ENCODE measurements at regions not wholly inside any gene's neighbourhood (a gene's known extent, or its start where the extent isn't known, plus 50 kb on each side); places are given as distances from the start of the nearest gene placed in this dataset.

DNA sequence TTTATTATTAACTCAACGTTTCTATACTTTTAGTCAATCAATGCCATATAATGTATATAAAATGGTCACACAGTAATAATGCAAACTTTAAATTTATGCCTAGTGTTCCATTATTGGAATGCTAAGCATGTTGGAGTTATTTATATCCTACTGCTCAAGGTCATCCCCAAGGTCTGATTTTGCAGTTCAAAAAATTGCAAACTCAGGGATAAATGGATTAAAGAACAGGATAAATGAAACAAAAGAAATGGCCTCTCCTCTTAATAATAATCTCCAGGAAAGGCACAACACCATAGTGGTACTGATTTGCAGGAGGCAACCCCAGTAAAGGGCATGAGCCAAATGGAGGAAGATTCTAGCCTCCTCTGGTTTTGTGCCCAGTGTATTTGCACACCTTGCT lies 436.4 kb downstream of the EPHA4 start:
- DNase-seq (ENCODE audit: low spot score) = no peak

DNA sequence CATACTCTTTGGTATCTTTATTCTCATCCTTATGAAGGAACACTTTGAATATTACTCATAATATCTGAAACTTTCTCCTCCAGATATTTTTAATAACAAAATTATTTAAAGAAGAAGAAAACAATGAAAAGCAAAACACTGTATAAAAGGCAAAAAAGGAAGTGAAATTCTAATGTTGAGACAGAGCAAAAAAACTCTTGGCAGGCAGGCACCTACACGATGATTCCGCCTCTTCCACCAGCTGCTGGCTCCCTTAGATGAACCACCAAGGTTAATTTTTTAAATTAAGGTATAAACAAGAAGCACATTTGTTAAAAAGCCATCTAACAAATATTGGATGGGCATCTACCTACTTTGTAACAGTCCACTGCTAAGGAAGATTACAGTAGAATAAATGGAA lies 434.7 kb downstream of the EPHA4 start:
- DNase-seq (ENCODE audit: low spot score) = no peak

DNA sequence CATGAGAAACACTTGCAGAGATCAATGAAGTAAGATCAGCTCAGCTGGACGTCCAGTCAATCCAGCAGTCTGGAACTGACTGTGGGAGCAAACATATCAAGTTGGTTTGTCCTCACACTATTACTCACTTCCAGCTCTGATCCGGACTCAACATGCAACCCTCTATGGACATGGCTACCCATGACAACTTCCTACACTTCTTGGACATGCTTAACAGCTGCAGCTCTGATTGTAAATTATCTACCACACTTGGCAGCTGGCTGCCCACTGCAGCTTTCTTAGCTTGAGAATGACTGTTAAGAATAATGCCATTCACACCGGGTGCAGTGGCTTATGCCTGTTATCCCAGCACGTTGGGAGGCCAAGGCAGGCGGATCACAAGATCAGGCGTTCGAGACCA lies 429.8 kb downstream of the EPHA4 start:
- DNase-seq (ENCODE audit: low spot score) = no peak

DNA sequence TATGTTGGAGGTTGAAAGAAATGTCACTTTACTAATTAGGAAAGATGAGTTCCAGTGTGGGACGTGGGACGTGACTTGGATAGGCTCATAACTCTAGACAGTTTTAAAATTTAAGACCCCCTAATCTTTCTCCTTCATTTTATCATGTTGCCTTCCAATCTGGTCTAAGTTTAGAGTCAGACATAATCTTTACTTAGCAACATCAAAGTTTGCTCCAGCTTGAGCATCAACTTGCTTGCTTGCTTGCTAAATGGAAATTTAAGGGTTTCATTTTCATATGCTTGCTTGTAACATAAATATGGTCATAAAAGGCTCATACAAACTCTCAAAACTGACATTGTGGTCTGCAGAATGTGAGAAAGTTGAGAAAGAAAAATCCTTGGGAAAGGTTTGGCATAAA lies 428.9 kb downstream of the EPHA4 start:
- peak; percentile 87 for DNase-seq (ENCODE audit: low spot score)

DNA sequence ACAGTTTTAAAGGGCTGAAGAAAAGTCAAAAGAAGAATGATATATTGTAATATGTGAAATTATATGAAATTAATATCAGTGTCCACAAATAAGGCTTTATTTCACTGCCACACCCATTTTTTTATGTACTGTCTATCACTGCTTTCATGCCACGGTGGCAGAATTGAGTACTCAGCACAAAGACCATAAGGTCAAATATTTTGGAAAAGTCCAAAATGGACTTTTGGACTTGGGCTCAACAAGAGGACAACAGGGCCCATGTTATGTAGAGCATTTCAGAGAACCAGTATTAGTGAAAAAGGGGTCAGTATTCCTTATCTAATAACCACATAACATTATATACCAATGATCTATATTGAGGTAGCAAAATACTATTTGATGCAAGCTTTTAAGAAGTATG lies 427.2 kb downstream of the EPHA4 start:
- DNase-seq (ENCODE audit: low spot score) = no peak

DNA sequence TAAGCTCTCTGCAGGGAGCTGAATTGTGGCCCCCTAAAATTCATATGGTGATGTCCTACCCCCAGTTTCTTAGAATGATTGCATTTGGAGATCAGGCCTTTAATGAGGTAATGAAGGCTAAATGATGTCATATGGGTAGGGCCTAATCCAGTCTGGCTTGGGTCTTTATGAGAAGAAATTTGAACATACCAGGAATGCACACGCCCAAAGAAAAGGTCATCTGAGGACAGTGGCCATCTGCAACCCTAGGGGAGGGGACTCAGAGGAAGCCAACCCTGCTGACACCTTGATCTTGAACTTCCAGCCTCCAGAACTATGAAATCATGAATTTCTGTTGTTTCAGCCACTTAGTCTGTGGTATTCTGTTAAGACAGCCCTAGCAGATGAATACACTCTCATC lies 426.7 kb downstream of the EPHA4 start:
- DNase-seq (ENCODE audit: low spot score) = no peak

DNA sequence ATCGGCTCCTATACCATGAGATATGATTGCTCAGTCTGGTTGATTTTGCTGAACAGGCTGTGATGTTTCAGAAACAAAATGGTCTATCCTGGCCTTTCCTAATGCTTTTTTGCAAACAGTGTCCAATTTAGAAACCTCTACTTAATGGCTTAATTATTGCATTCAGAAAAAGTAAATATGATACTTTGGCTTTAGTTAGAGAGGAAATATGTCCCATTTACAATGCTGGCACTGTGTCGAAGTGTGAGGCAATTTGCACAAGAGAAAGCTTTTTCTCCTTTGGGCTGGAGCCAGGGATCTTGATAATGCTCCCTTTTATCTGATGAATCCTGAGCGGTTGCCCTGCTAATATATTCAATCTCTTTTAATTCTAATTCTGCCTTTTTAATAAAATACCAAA lies 418.9 kb downstream of the EPHA4 start:
- no peak for DNase-seq (ENCODE audit: low spot score)

DNA sequence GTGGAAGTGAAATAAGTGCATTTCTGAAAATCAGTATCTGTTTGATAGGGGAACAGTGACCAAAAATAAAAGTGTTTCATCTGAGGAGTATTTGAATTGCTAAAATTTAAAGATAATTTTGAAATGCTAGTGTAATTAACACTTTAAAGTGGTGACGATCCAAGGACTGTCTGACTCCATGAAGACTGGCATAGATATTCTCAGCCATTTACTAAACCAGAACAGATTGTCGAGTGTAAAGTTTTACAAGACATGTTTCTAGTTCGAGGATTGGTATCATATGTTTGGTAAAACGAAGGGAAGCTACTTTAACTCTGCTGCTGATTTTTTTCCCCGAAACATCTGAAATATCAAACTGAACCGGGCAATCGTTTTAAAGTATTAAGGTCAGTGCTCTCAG lies 417.9 kb downstream of the EPHA4 start:
- peak; percentile 59 for DNase-seq (ENCODE audit: low spot score)

DNA sequence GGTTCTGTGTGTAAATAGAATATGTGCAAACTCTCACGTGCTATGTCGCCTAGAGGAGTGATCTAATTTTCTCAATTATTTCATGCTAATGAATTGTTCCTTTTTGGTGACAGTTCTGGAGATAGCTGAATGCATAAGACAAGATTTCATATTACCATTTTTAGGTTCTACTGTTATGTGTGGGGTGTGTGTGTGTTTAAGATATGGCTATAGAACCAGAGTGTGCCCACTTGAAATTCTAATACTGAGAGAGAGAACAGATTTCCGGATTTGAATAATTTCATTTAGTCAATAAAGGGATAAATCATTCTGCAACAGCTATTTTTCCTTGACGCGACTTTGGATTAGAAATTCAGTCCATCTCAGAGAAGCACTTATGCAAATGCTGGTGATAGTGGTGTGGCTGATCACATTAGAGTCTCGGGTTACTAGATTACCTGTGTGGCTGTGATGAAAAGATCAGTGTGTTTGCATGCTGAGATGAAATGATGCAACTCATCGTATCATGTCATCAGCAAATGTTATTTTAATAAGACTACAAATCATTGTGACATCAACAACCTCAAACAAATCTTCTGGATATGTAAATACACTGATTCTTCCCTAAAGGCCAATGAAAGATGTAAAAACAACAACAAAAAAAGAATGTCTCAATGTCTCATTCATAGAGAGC lies 415.9 kb downstream of the EPHA4 start:
- no peak for DNase-seq (ENCODE audit: low spot score)

DNA sequence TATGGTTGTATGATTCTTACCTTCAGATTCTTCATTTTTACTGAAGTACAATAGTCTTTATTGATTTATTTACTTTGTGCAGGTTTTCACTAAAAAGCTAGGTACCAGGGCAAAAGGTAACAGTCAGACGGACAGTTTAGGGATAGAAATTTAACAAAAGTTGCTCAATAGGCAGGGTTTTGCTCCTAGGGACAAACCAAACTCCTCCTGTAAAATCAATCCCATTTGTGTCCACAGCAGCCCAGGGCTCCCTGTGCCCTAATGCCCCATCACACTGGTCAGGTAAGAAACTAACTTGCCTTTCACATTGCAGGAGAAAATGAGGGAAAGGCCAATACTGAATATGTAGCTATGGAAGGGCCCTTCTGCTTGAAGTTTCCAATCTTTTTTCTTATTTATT lies 410.9 kb downstream of the EPHA4 start:
- no peak for DNase-seq (ENCODE audit: low spot score)

DNA sequence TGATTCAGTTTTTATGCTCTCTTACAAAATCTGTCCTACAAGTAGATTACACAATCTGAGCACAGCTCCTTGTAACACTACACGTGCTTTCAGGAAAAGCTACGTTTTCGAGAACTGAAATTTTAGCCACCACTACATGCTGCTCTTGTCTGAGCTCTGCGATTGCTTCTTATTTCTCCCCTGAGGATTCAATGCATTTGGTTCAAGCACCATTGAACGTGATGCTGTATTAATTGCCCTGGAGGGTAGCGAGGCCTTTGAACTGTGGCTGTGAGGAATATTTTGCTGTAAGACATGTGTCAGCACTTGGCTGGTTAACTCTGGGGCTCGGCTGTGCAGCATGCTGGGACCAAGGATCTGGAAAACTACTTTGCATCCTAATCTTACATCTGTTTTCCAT lies 405.8 kb downstream of the EPHA4 start:
- peak; percentile 58 for DNase-seq (ENCODE audit: low spot score)

DNA sequence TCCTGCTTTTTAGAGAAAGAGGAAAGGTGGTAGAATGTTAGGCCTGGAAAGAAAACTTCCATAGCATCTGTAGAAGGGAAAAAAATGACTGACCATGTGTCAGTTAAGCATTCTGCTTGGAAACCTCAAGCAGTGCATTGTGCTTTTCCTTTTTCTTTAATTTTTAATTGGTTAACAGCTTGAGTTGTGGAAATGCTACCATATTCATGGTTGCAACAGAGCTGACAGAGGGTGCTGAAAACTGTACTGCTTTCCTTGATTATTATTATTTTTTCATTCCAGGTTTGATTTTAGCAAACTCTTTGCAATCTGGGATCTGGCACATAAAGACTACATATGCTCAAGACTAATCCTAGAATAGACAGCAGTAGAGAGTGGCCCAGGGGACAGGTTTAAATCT lies 404.5 kb downstream of the EPHA4 start:
- DNase-seq (ENCODE audit: low spot score) = no peak

DNA sequence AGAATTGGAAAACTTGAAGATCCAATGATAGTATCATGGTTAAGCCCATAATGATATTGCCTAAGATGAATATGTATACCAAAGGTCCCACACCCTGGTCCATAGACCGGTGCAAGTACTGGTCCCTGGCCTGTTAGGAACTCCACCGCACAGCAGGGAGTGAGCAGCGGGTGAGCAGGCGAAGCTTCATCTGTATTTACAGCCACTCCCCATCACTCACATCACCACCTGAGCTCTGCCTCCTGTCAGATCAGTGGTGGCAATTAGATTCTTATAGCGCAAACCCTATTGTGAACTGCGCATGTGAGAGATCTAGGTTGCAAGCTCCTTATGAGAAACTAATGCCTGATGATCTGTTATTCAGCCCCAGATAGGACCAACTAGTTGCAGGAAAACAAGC lies 402.4 kb downstream of the EPHA4 start:
- DNase-seq (ENCODE audit: low spot score) = no peak

DNA sequence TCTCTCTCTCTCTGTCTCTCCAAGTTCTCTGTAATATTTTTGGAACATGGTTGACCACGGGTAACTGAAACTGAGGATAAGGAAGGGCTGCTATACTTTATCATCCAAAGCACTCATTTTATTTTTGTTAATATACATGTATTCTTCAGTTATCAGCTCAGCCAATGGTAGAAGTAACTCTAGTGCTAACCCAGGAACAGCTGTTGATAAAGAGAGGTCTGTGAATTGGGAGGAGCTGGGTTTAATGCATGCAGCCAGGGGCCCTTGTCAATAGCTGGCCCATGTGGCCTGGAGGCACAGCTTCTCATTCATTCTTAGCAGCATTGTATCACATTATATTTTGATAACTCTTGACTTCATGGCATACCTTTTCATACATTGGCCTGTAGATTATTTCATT lies 401.6 kb downstream of the EPHA4 start:
- no peak for DNase-seq (ENCODE audit: low spot score)

DNA sequence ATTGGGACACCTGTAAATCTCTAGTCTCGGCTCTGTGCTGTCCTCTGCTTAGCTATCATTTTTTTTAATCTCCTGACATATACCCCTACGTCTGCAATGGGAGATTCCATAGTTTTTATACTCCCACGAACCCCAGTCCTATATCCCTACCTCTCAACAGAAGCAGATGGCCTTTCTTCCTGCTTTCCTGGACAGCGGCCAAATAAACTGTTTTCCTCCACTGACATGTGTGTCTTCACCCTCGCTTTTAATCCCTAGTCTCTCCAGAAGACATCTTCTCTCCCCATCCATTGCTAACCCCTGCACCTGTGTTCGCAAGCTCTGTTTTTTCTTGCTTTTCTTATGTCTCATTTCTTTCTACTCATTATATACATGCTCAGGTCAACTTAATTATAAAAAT lies 395.4 kb downstream of the EPHA4 start:
- DNase-seq (ENCODE audit: low spot score) = no peak

DNA sequence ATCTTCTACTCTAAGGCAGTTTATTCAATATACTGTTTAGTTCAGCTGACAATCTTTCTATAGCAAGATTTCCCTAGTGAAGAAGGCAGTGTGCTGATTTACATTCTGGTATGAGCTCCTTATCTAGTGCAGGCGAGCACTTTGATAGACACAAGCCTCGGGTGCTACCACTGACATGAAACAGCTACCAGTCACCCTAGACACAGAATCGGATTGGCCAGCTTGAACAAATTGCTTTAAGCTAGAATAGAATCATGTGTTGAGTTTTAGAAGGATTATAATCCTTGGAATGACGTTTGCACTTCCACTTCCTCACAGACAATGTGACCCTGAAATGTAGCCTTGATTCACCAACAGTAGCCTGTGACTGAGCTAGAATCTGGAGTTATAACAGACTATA lies 394.0 kb downstream of the EPHA4 start:
- DNase-seq (ENCODE audit: low spot score) = no peak

DNA sequence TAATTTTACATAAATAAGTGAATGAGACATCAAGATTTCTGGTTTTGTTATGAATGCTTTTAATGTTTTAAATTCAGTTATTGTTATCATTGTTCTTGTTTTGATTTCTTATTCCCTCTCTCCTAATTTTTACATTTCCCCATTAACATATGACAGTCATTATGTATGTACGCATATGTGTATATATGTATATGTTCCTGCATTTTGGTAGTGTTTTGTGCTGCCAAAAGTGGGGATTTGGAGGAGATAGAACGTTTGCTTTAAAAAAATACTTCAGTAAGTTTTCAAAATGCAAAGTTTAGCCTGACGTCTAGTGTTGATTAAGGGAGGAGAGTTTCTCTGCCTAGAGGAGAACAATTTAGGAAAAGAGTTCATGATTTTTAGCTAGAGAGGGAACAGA lies 385.2 kb downstream of the EPHA4 start:
- DNase-seq (ENCODE audit: low spot score) = no peak

DNA sequence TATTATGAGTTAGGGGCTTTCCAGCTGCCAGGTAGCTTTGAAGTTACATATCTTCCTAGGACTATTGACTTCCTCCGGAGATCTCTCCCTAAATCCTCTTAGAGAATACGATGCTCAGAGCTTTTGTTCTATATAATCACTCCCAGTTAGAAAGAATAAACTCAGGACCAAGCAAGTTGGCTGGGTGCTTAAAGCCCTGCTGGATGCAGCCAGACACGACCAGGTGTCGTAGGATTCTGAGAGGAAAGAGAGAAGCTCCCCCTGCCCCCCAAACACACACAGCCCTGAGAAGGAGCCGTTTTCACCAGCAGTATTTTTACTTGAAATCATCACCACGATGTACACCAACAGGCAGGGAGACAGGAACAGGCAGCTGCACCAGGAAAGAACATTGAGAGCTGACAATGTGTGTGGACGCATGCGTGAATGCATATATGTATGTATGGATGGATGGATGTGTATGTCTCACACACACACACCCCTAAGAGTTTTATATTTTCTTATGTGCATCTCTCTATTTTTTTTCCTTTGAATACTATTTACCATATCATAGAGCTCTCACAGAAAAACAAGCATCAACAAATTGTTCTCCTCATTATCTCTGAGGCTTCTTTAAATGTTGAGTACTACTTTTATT lies 382.6 kb downstream of the EPHA4 start:
- DNase-seq (ENCODE audit: low spot score) = no peak

DNA sequence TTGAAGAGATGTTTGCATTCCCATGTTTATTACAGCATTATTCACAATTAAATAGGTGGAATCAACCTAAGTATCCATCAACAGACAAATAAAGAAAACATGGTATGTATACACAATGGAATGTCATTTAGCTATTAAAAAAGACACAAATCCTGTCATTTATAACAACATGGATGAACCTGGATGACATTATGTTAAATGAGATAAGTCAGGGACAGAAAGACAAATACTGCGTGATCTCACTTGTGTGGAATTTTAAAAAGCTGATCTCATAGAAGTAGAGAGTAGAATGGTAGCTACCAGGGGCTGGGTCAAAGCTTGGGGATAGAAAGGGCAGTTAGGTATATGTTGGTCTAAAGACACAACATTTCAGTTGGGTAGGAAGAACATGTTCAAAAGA lies 376.3 kb downstream of the EPHA4 start:
- DNase-seq (ENCODE audit: low spot score) = no peak

DNA sequence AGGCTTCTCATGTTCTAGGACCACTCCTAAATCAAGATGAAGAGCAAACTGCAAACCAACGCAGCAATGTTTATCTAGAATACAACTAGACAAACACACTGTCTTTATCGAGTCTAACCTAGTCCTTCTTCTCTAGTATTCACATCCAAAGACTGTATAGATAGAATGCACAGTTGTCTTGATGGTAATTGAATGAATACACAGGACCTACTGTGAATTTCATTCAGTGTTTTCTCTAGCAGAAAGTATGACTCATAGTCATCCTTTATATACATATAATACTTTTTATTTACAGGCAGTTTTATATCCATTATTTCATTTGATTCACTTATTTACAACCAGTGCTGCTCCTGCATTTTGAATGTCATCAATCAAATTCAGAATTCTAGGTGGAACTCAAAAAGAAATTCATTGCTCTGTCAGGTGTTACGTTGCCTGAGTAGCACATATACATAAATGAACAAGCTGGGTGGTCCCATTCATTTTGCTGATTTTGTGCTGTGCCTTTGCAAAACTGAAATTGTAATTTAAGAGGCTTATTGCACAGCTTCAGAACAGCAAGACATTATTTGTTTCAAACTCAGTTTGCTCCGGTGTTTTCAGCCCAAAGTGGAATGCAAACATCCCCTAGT lies 374.8 kb downstream of the EPHA4 start:
- DNase-seq (ENCODE audit: low spot score) = no peak

DNA sequence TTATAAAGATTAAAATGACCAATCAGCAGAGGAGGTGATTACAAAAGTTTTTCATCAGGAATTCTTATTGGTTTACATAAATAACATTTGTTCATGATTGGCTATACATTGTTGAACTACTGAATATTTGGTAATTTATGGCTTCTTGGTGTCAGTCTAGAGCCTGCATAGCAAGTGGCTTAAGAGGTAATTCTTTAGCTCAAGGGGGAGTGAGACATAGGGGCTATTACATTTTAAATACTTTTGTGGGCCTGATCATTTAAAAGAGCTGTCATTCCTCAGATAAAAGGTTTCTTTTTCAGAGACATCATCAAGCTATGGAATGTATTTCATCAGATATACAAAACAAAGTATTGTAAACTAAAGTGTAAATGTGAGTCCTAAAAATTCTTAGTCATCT lies 373.8 kb downstream of the EPHA4 start:
- no peak for DNase-seq (ENCODE audit: low spot score)

DNA sequence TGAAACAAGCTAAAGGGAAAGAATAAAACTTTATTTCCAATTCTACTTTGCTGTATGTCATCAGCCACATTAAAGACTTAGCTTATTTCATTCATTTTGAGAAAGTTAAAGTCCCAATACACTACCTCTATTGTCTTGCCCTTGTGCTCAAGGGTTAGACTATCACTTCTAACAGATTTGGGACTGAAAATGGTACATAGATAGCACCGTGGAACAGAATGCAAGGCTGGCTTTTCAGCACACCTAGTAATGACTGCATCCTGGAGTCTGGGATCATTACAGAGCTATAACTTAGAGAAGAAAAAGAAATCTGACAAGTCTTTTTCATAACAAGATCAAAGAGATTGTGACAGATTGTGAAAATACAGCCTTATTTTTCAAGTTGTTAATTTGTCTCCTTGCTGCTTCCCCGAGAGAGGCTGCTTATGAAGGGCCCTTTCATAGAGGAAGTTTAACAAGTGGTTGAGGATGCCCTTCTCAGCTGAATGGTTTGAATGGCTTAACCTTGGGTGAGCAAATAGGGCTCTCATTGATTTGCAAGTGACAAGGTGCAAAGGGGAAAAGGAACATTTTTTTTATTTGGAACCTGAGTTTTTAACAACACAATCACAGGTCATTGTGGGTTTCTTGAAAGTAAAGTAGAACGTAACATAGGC lies 371.8 kb downstream of the EPHA4 start:
- no peak for DNase-seq (ENCODE audit: low spot score)

DNA sequence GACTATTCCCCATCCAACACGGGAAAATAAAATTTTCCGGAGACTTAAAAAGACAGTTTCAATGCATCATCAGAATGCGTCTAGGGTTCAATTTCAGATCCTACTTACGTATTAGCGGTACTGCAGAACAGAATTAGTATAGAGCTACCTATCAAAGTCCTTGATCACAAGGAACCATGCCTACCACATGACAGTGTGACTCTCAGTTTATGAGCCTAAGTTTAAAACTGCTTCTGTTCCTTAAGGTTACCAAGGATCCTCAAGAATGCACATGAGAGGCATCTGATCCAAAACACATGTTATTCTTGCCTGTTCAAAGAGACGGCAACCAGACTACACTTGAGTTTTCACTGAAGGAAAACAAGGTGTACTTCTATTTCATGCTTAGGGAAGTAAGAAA lies 369.7 kb downstream of the EPHA4 start:
- DNase-seq (ENCODE audit: low spot score) = no peak
